ENCODE measurements at regions not wholly inside any gene's neighbourhood (a gene's known extent, or its start where the extent isn't known, plus 50 kb on each side); places are given as distances from the start of the nearest gene placed in this dataset.
"Not testable (repeated sequence)": the region's sequence is repeated elsewhere in the genome, so short reads cannot be mapped to it uniquely, and the experiment has no call there.

GRCh38 chr3:153442799-153443487 lies 280.9 kb downstream of the RAP2B start:
- no peak for DNase-seq (ENCODE audit: low read depth)

GRCh38 chr3:153443961-153444360 lies 281.9 kb downstream of the RAP2B start:
- no peak for DNase-seq (ENCODE audit: low read depth)

GRCh38 chr3:153445817-153446216 lies 283.8 kb downstream of the RAP2B start:
- DNase-seq (ENCODE audit: low read depth), result no peak

GRCh38 chr3:153448151-153448829 lies 286.3 kb downstream of the RAP2B start:
- no peak for DNase-seq (ENCODE audit: low read depth)

DNA sequence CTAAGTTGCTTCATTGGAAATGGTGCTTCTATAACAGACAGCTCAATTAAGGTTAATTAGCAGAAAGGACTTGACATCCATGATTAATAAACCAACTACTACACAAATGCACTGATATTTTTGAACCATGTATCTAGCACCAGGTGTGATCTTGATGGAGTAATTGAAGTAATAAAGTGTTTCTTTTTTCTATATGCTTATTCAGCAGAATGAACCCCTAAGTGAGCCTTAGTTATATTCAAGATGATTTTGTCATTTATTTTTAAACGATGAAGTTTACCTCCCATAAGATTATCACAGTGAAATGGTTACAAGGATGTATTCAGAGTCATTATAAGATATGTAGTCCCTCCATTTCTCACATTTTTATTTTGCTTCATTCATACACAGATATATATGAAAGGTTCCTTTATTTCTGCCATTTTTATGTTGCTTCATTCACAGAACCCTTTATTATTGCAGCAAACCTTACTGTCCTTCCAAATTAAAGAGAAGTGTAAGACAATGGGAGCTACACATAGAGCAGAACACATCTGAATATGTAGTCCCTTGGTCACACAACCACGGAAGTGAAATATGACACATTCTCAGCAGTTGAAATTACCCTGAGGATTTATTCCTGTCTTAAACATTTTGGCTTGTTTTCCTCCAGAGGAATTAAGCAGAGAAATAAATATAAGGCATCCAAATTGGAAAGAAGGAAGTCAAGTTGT lies 295.0 kb downstream of the RAP2B start:
- DNase-seq (ENCODE audit: low read depth), result no peak

DNA sequence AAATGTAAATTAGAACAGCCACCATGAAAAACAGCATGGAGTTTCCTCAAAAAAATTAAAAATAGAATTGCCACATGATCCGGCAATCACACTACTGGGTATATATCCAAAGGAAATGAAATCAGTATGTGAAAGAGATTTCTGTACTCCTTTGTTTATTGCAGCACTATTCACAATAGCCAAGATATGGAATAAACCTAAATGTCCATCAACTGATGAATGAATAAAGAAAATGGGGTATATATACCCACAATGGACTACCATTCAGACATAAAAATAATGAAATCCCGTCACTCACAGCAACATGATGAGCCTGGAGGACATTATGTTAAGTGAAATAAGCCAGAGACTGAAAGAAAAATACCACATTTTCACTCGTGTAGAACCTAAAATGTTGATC lies 296.9 kb downstream of the RAP2B start:
- DNase-seq (ENCODE audit: low read depth), result no peak

GRCh38 chr3:153462545-153462944 lies 300.5 kb downstream of the RAP2B start:
- DNase-seq (ENCODE audit: low read depth), result no peak

DNA sequence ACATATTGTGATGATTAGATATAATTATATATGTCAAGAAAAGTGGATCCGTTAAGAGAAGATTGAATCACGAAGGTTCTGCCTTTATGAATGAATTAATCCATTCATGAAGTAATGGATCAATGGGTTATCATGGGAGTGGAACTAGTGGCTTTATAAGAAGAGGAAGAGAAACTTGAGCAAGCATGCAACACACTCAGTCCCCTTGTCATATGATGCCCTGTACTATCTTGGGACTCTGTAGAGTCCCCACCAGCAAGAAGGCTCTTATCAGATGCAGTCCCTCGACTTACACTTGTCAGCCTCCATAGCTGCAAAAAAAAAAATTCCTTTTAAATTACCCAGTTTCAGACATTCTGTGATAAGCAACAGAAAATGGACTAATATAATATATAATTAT lies 301.9 kb downstream of the RAP2B start:
- no peak for DNase-seq (ENCODE audit: low read depth)

DNA sequence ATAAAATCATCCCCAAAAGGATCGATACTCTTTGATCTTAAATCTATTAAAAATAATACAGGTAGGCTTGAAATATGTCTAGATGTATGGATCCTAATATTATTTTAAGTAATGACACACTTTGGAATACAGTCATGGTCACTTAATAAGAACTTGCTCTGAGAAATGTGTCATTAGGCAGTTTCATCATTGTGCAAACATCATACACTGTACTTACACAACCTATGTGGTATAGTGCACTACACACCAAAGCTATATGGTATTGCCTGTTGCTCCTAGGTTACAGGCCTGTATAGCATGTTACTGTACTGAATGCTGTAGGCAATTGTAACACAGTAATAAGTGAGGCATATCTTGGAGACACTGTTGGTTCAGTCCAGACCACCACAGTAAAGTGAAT lies 307.1 kb downstream of the RAP2B start:
- DNase-seq (ENCODE audit: low read depth), result no peak

DNA sequence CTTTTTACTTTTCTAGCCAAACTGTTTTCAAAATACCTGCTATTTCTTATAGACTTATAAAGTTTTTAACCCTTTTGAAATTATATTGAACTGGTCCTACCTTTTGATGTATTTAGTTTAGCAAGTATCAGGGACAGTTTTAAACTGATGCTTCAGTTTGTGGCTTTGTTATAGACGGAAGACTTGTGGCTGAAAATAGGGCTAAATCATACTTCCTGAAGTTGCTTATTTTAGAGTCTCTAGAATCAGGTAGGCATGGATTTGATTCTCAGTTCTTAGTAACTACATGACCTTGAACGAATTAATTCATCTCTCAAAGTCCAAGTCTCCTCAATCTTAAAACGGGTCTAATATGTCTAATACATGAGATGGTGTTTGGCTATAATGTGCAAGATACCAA lies 322.8 kb downstream of the RAP2B start:
- no peak for DNase-seq (ENCODE audit: low read depth)

DNA sequence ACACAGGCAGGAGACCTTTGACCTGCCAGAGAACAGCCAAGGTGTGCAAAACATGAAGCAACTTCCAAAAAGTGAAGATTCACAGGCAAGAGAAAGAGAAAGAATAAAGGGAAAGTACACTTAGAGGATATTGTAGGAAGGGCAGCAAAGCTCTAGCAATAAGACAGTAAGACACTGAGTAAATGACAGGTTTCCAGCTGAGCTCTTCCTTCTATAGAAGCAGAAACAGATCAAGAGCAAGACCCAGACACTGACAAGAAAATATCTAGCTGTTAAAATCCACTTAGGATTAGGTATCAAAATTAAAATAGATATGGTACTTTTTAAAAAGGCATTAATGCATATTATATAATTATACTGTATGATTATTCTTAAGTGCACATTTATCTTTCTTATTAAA lies 333.4 kb downstream of the RAP2B start:
- no peak for DNase-seq (ENCODE audit: low read depth)

- no peak for DNase-seq (ENCODE audit: low read depth)
These were observed 340.7 kb downstream of the RAP2B start for GRCh38 chr3:153502682-153503081.

- no peak for DNase-seq (ENCODE audit: low read depth)
These were observed 341.8 kb downstream of the RAP2B start for GRCh38 chr3:153503873-153504272.

- not testable (repeated sequence) for DNase-seq (ENCODE audit: low read depth)
These were observed 344.2 kb downstream of the RAP2B start for GRCh38 chr3:153506205-153506604.

GRCh38 chr3:153506686-153507085 lies 344.7 kb downstream of the RAP2B start:
- DNase-seq (ENCODE audit: low read depth), result not testable (repeated sequence)

GRCh38 chr3:153513236-153513635 lies 351.2 kb downstream of the RAP2B start:
- no peak for DNase-seq (ENCODE audit: low read depth)

DNA sequence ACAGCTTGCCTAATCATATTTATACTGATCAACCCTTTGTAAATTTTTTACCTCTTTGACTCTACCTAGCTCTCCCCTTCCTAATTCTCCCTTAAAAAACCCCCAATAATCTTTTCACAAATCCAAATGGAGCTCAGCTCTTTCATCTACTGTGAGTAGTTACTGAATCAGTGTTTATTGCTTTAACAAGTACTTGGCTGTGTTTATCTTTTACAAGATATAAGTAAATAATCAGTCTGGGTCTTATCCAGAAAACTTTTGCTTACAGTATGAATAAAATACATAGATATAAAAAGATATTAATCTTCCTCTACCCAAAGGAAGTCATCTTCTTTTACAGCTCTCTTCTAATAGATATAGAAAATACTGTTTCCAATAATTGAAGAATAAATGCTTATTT lies 366.4 kb downstream of the RAP2B start:
- no peak for DNase-seq (ENCODE audit: low read depth)

DNA sequence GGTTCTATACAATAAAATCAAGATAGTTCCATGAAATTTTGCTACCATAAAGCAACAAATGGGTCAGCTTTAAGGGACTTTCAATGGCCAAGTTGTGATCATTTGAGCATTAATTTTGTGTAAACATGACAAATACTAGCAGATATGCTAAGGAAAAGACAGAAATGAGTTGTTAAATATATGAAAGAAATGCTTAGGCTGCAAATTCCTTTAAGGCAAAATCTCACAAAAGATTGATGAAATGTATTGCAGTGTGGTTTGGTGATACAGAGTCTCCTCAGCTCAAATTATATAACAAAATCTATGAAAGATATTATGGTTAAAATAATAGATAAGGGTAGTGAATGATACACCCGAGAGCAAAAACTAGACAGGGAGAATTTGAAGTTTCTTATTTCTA lies 377.2 kb downstream of the RAP2B start:
- DNase-seq (ENCODE audit: low read depth), result no peak

DNA sequence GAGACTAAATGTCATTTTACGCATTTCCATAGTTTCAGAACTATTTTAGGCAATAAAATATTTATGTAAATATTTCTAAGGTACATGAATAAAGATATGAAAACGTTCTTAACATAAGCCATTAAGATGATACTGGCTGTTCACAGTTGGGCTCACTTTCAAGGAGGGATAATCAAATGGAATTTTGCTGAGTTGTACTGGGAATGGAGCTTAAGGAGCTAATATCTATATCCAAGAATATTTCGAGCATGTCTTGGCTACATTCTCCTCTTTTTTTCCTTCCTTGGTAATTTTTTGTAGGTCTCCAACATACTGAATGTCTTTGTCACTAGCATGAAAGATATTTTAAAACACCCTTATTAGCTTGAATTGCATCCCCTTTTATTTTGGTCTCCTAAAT lies 383.4 kb downstream of the RAP2B start:
- no peak for DNase-seq (ENCODE audit: low read depth)

GRCh38 chr3:153547970-153548369 lies 385.9 kb downstream of the RAP2B start:
- DNase-seq (ENCODE audit: low read depth), result no peak

- not testable (repeated sequence) for DNase-seq (ENCODE audit: low read depth)
These were observed 387.7 kb downstream of the RAP2B start for GRCh38 chr3:153549686-153550085.

DNA sequence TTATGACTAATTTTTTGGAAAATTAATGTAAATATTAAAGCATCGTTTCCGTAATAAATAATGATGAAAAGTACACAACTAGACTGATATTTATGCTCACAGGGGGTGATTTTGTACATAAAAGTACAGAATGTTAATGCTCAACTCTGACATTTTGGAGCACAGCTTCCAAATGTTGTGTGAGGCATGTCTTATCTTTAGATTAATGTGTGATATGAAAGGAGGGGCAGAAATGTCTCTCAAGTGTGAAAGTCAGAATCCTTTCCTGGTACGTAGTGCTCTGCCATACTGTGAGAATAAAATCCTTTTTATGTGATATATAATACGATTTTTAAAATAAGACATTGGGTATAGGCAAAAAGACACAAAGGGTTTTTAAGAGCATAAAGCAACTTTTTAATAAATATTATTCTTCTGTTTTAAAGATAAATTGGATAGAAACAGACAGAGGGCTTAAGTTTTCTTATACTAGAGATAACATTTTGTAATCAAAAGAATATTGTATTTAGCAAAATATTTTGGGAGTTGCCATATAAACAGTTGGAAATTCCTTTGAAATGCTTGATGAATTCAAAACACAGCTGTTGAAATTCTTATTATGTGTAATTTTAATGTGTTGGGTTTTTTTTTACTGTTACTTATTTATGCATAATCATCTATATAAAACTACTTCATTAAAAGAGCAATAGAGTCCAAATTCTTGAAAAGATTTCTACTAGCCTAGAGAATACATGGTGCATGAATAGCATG lies 389.7 kb downstream of the RAP2B start:
- no peak for DNase-seq (ENCODE audit: low read depth)
